ENCODE measurements at regions not wholly inside any gene's neighbourhood (a gene's known extent, or its start where the extent isn't known, plus 50 kb on each side); places are given as distances from the start of the nearest gene placed in this dataset.

GRCh38 chr6:145238787-145239186, 496.5 kb downstream of the EPM2A start:
- TF ChIP-seq CTCF (IDR thresholded peaks at IDR 0.05), result no peak
- TF ChIP-seq ZFX (IDR thresholded peaks at IDR 0.05; ENCODE audit: borderline replicate concordance), result no peak

Data from 22Rv1 (cell line).